ENCODE measurements at regions not wholly inside any gene's neighbourhood (a gene's known extent, or its start where the extent isn't known, plus 50 kb on each side); places are given as distances from the start of the nearest gene placed in this dataset.

- no peak for TF ChIP-seq TSHZ2 (CRISPR knock-in tag; IDR thresholded peaks at IDR 0.05)
- no peak for TF ChIP-seq RARB (CRISPR knock-in tag; IDR thresholded peaks at IDR 0.05)
- no peak for TF ChIP-seq PATZ1 (CRISPR knock-in tag; IDR thresholded peaks at IDR 0.05; ENCODE audit: borderline replicate concordance)
- TF ChIP-seq ZFP30 (CRISPR knock-in tag; IDR thresholded peaks at IDR 0.05): no peak
- TF ChIP-seq CSDC2 (CRISPR knock-in tag; IDR thresholded peaks at IDR 0.05): no peak
- TF ChIP-seq CREB5 (CRISPR knock-in tag; IDR thresholded peaks at IDR 0.05; ENCODE audit: low read depth): no peak
These were observed 453.4 kb upstream of the CTNND2 start for GRCh38 chr5:12357626-12358025.

Measured in SK-N-SH treated with all-trans-retinoic acid at 6 μM for 48 hours (cell line).